KBM-7 (cell line): ENCODE measurements at regions not wholly inside any gene's neighbourhood (a gene's known extent, or its start where the extent isn't known, plus 50 kb on each side); places are given as distances from the start of the nearest gene placed in this dataset.
A peak's percentile ranks its signal among the peaks of the same experiment; 100 is the strongest.

Experiments used
- DNase-seq: peaks from one replicate; pipeline ENCODE4 v3.0.0-alpha.2; 2015
- in situ Hi-C: fragments of 300-500 bp; cut with MboI; formaldehyde crosslinking; loops from 2 replicates; pipeline ENCODE4 v1.14.3; 2020; ENCODE audit warnings: low sequenced_read_pairs, low pct_unique_long_range_greater_than_20kb, mixed read lengths

DNA sequence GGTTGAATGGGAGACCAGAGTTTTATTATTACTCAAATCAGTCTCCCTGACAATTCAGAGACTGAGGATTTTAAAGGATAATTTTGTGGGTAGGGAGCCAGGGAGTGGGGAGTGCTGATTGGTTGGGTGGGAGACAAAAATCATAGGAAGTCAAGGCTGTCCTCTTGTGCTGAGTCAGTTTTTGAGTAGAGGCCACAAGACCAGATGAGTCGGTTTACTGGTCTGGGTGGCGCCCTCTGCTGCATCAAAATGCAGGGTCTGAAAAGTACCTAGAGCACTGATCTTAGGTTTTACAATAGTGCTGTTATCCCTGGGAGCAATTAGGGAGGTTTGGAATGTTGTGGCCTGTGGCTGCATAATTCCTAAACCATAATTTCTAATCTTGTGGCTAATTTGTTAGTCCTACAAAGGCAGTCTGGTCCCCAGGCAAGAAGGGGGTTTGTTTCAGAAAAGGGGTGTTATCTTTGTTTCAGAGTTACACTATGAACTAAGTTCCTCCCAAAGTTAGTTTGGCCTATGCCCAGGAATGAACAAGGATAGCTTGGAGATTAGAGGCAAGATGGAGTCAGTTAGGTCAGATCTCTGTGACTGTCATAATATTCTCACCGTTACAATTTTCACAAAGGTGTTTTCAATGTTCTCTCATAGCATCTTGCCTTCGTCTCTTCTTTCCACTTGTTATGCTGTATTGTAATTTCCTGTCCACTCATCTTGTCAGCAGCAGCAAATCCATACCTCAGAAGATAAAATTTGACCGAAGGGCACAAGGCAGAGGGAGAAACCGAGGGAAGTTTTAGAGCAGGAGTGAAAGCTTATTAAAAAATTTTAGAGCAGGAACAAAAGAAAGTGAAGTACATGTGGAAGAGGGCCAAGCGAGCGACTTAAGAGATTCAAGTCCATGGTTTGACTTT, 59.2 kb upstream of the CLINT1 start:
- peak; percentile 78 for DNase-seq
- in situ Hi-C loops: no loop called here

DNA sequence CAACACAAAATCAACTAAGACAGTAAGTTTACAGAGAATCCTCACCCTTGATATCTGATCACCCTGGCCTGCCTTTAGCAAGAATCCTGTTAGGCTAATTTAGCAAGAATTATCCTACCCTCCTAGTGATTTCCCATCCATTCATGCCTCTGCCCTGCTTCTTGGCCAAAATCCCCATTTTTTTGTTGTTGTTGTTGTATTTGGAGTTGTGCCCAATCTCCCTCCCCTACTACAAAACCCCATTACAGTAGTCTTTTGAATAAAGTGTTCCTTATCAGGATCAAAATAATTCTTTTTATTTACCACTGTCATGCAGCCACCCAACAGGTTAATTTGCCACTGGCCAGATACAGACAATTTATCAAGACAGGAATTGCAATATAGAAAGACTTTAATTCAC, 58.5 kb upstream of the CLINT1 start:
- in situ Hi-C loops: no loop called here
- no peak for DNase-seq

DNA sequence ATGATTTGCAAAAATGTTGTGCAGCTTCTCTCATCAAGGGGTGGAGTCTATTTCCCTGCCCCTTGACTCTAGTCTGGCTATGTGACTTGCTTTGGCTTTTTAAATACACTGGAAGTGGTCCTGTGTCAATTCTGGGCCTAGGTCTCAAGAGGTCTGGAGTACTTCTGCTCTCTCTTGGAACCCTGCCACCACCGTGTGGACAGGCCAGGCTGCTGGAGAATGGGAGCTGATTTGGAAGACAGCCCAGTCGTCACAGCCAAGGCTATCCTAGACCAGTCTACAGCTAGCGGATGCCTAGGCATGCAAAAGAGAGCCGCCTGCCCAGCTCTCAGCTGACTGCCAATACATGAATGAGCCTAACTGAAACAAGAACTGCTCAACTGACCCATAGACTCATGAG, 56.7 kb upstream of the CLINT1 start:
- in situ Hi-C loops: no loop called here
- DNase-seq: peak; percentile 42

DNA sequence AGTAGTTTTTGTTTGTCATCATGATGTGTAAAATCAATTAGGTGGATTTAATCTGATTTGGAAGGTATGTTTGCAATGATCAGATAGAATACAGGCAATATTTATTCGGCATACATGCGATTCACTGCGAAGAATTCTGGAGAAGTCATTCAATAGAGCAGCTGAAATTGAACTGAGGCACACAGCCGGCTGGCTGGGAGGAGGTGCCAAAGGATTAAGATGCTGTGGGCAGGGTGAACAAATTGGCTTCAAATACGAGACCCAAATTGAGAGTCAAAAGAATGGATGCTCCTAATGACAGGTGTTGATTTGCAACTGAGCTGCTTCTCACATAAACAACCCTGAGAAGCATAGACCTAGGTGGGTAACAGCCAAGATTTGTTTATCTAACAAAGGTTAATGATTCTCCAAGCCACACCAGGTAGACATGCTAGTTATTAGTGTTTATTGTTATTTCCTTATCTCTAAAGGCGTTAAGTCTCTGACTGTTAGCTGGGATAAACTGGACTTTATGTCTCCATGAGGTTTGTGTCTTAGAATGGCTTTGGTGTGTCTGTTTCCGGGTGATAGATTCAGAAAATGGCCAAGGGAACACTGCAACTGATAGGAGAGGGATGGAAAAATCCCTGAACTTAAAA, 55.3 kb upstream of the CLINT1 start:
- no peak for DNase-seq
- in situ Hi-C loops: no loop called here

DNA sequence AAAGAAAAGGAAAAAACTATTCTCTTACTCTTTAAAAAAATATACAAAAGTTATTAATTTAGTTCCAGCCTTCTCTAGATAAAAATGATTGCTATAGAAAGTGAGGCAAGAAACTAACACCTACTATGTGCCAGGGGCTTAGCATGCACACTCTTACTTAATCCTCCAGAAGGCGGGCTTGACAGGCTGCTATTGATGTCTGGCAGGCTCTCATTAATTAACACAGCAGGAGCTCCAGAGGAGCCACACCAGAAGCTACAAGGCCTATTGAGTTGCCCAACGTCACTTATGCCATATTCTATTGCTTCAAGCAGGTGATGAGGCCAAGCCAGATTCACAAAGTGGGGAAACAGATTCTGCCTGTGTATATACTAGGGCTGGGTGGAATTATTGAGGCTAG, 54.6 kb upstream of the CLINT1 start:
- DNase-seq: no peak
- in situ Hi-C loops: no loop called here

DNA sequence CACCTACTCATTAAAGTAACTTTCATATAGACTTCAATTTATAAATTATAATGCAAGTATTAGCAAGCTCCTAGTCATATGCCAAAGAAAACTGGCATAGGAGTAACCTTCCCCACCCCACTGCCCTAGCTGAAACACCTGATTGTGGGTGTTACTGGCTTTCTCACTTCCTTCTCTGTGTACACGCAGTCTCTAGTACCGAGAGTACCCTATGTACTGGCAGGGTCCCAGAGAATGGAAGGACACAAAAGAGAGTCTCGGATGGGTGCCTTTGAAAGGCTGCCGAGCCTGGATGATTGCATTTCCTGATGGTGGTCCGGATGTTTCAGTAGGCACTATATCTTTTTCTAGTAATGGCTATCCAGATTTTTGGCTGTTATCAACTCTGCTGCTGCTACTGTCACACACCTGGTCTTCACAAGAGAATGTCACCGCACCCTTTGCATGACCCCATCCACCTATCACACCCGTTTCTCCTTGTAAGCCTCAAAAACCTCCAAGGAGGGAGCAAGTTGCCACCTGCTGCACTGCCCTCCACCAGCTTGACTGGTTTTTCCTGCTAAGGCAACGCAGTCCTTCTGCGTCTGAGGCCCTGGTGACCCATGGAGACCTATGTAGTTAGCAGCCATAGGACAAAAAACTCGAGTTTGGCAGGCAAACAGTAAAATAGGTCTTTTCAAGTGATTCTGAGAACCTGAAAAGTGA, 53.8 kb upstream of the CLINT1 start:
- in situ Hi-C loops: no loop called here
- no peak for DNase-seq

DNA sequence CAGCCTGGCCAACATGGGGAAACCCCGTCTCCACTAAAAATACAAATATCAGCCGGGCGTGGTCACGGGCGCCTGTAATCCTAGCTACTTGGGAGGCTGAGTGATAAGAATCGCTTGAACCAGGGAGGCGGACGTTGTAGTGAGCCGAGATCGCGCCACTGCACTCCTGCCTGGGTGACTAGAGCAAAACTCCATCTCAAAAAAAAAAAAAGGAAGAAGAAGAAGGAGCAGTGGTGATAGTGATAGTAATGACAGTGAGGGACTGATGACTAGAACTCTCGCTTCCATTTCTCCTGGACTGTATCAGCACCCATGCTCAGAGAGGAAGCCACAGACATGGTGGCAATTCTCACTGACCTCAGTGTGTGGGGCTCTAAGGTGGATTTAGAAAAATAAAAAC, 52.6 kb upstream of the CLINT1 start:
- DNase-seq: no peak
- in situ Hi-C loops: no loop called here
